ENCODE measurements at regions not wholly inside any gene's neighbourhood (a gene's known extent, or its start where the extent isn't known, plus 50 kb on each side); places are given as distances from the start of the nearest gene placed in this dataset.

GRCh38 chr6:79864421-79864820, 82.9 kb downstream of the ELOVL4 start:
- H3K36me3 ChIP-seq (ENCODE audit: insufficient read depth): no peaks in the 10 kb centered on the region
- H3K4me3 ChIP-seq (ENCODE audit: low read depth, low read length): no peak overlapping the region
- no peak overlapping the region for H3K27ac ChIP-seq (ENCODE audit: low read depth)
- H3K4me1 ChIP-seq (ENCODE audit: insufficient read depth): no peaks in the 10 kb centered on the region
- DNase-seq (ENCODE audit: extremely low spot score): no peak
- WGBS: 71% methylated on average over 3 of the region's 3 CpGs

GRCh38 chr6:79864001-79864400, 83.4 kb downstream of the ELOVL4 start:
- WGBS: 68% methylated on average over 1 of the region's 1 CpG
- no peak for DNase-seq (ENCODE audit: extremely low spot score)

GRCh38 chr6:79863566-79863965, 83.8 kb downstream of the ELOVL4 start:
- Histone ChIP-seq H3K27ac (ENCODE audit: low read depth) (no peak overlapping the region), H3K4me1 (ENCODE audit: insufficient read depth) (no peaks in the 10 kb centered on the region), H3K4me3 (ENCODE audit: low read depth, low read length) (no peak overlapping the region), H3K36me3 (ENCODE audit: insufficient read depth) (no peaks in the 10 kb centered on the region)
- no peak for DNase-seq (ENCODE audit: extremely low spot score)
- WGBS: 86% methylated on average over 1 of the region's 1 CpG

More at GRCh38 chr6:79864001-79864400, 83.4 kb downstream of the ELOVL4 start:
- Histone ChIP-seq H3K36me3 (ENCODE audit: insufficient read depth) (no peaks in the 10 kb centered on the region), H3K4me1 (ENCODE audit: insufficient read depth) (no peaks in the 10 kb centered on the region), H3K27ac (ENCODE audit: low read depth) (no peak overlapping the region), H3K4me3 (ENCODE audit: low read depth, low read length) (no peak overlapping the region)

- Histone ChIP-seq H3K4me3 (ENCODE audit: low read depth, low read length) (no peak overlapping the region), H3K36me3 (ENCODE audit: insufficient read depth) (no peaks in the 10 kb centered on the region), H3K4me1 (ENCODE audit: insufficient read depth) (no peaks in the 10 kb centered on the region), H3K27ac (ENCODE audit: low read depth) (no peak overlapping the region)
- WGBS: 76% methylated on average over 1 of the region's 1 CpG
- no peak for DNase-seq (ENCODE audit: extremely low spot score)
These were observed 84.6 kb downstream of the ELOVL4 start for GRCh38 chr6:79862711-79863110.

GRCh38 chr6:79862126-79862525, 85.2 kb downstream of the ELOVL4 start:
- Histone ChIP-seq H3K4me1 (ENCODE audit: insufficient read depth) (no peaks in the 10 kb centered on the region), H3K4me3 (ENCODE audit: low read depth, low read length) (no peak overlapping the region), H3K36me3 (ENCODE audit: insufficient read depth) (no peaks in the 10 kb centered on the region), H3K27ac (ENCODE audit: low read depth) (no peak overlapping the region)
- WGBS: 73% methylated on average over 3 of the region's 3 CpGs
- DNase-seq (ENCODE audit: extremely low spot score): no peak

- DNase-seq (ENCODE audit: extremely low spot score): no peak
- Histone ChIP-seq H3K36me3 (ENCODE audit: insufficient read depth) (no peaks in the 10 kb centered on the region), H3K4me1 (ENCODE audit: insufficient read depth) (no peaks in the 10 kb centered on the region), H3K27ac (ENCODE audit: low read depth) (no peak overlapping the region), H3K4me3 (ENCODE audit: low read depth, low read length) (no peak overlapping the region)
- WGBS: 62% methylated on average over 7 of the region's 7 CpGs
These were observed 86.3 kb downstream of the ELOVL4 start for GRCh38 chr6:79861023-79861422.

GRCh38 chr6:79847426-79847825, 99.9 kb downstream of the ELOVL4 start:
- Histone ChIP-seq H3K36me3 (ENCODE audit: insufficient read depth) (no peaks in the 10 kb centered on the region), H3K27ac (ENCODE audit: low read depth) (no peak overlapping the region), H3K4me3 (ENCODE audit: low read depth, low read length) (no peak overlapping the region), H3K4me1 (ENCODE audit: insufficient read depth) (no peaks in the 10 kb centered on the region)
- WGBS: 94% methylated on average over 1 of the region's 1 CpG
- DNase-seq (ENCODE audit: extremely low spot score): no peak

- Histone ChIP-seq H3K27ac (ENCODE audit: low read depth) (no peak overlapping the region), H3K4me1 (ENCODE audit: insufficient read depth) (no peaks in the 10 kb centered on the region), H3K4me3 (ENCODE audit: low read depth, low read length) (no peak overlapping the region), H3K36me3 (ENCODE audit: insufficient read depth) (no peaks in the 10 kb centered on the region)
- 83% methylated on average over 3 of the region's 3 CpGs for WGBS
- DNase-seq (ENCODE audit: extremely low spot score): no peak
These were observed 104.8 kb downstream of the ELOVL4 start for GRCh38 chr6:79842376-79843040.

- no peak overlapping the region for H3K27ac ChIP-seq (ENCODE audit: low read depth)
- no peak overlapping the region for H3K4me3 ChIP-seq (ENCODE audit: low read depth, low read length)
- WGBS: 69% methylated on average over 4 of the region's 4 CpGs
- H3K36me3 ChIP-seq (ENCODE audit: insufficient read depth): no peaks in the 10 kb centered on the region
- no peaks in the 10 kb centered on the region for H3K4me1 ChIP-seq (ENCODE audit: insufficient read depth)
- no peak for DNase-seq (ENCODE audit: extremely low spot score)
These were observed 105.6 kb downstream of the ELOVL4 start for GRCh38 chr6:79841577-79842375.

GRCh38 chr6:79838851-79839250, 108.5 kb downstream of the ELOVL4 start:
- Histone ChIP-seq H3K27ac (ENCODE audit: low read depth) (no peak overlapping the region), H3K36me3 (ENCODE audit: insufficient read depth) (no peaks in the 10 kb centered on the region), H3K4me3 (ENCODE audit: low read depth, low read length) (no peak overlapping the region), H3K4me1 (ENCODE audit: insufficient read depth) (no peaks in the 10 kb centered on the region)
- no peak for DNase-seq (ENCODE audit: extremely low spot score)

GRCh38 chr6:79833964-79834284, 113.4 kb downstream of the ELOVL4 start:
- no peak for DNase-seq (ENCODE audit: extremely low spot score)
- 27% methylated on average over 3 of the region's 3 CpGs for WGBS
- H3K4me3 ChIP-seq (ENCODE audit: low read depth, low read length): no peak overlapping the region
- H3K4me1 ChIP-seq (ENCODE audit: insufficient read depth): no peaks in the 10 kb centered on the region
- H3K36me3 ChIP-seq (ENCODE audit: insufficient read depth): no peaks in the 10 kb centered on the region
- no peak overlapping the region for H3K27ac ChIP-seq (ENCODE audit: low read depth)

- 15% methylated on average over 2 of the region's 2 CpGs for WGBS
- Histone ChIP-seq H3K27ac (ENCODE audit: low read depth) (no peak overlapping the region), H3K4me3 (ENCODE audit: low read depth, low read length) (no peak overlapping the region), H3K36me3 (ENCODE audit: insufficient read depth) (no peaks in the 10 kb centered on the region), H3K4me1 (ENCODE audit: insufficient read depth) (no peaks in the 10 kb centered on the region)
- no peak for DNase-seq (ENCODE audit: extremely low spot score)
These were observed 113.9 kb downstream of the ELOVL4 start for GRCh38 chr6:79833264-79833963.

GRCh38 chr6:79832723-79833122, 114.6 kb downstream of the ELOVL4 start:
- no peak for DNase-seq (ENCODE audit: extremely low spot score)
- WGBS: 59% methylated on average over 2 of the region's 2 CpGs
- Histone ChIP-seq H3K27ac (ENCODE audit: low read depth) (no peak overlapping the region), H3K4me3 (ENCODE audit: low read depth, low read length) (no peak overlapping the region), H3K4me1 (ENCODE audit: insufficient read depth) (no peaks in the 10 kb centered on the region), H3K36me3 (ENCODE audit: insufficient read depth) (no peaks in the 10 kb centered on the region)

GRCh38 chr6:79824202-79824601, 123.2 kb downstream of the ELOVL4 start:
- Histone ChIP-seq H3K27ac (ENCODE audit: low read depth) (no peak overlapping the region), H3K4me3 (ENCODE audit: low read depth, low read length) (no peak overlapping the region), H3K36me3 (ENCODE audit: insufficient read depth) (no peaks in the 10 kb centered on the region), H3K4me1 (ENCODE audit: insufficient read depth) (no peaks in the 10 kb centered on the region)
- 56% methylated on average over 2 of the region's 2 CpGs for WGBS
- no peak for DNase-seq (ENCODE audit: extremely low spot score)
